ENCODE measurements at regions not wholly inside any gene's neighbourhood (a gene's known extent, or its start where the extent isn't known, plus 50 kb on each side); places are given as distances from the start of the nearest gene placed in this dataset.

- Histone ChIP-seq H3K27me3 (ENCODE audit: control insufficient read depth, insufficient read depth, low read length) (no peaks in the 10 kb centered on the region), H3K4me3 (ENCODE audit: low read length) (no peak overlapping the region), H3K9ac (ENCODE audit: low read length) (no peak overlapping the region), H3K9me3 (ENCODE audit: control insufficient read depth, low read depth, low read length) (no peaks in the 10 kb centered on the region), H3K27ac (ENCODE audit: low read length) (no peak overlapping the region), H3K36me3 (ENCODE audit: control insufficient read depth, low read depth, low read length) (no peaks in the 10 kb centered on the region), H3K4me1 (ENCODE audit: control insufficient read depth, low read depth, low read length) (no peaks in the 10 kb centered on the region)
Observed at GRCh38 chr18:73235491-73235890, 367.7 kb upstream of the NETO1 start.

DNA sequence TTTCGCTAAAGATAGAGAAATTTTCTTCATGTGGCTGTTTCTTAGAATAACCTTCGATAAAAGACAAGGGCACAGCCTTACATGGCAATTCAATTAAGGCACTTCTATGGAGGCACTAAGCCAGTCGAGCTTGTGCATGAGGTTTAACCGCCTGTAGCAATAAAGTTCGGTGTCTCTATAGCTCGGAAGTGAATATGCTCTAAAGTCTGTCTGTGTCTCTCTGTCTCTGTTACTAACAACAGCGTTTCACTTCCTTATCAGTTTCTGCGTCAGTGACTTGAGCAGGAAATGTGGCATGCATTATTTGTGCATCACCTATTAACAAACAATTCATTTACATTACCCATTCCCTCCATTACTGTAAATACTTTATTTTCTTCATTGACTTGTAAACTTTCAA is 365.1 kb upstream of the NETO1 start:
- Histone ChIP-seq H3K9ac (ENCODE audit: low read length) (no peak overlapping the region), H3K27ac (ENCODE audit: low read length) (no peak overlapping the region), H3K9me3 (ENCODE audit: control insufficient read depth, low read depth, low read length) (no peaks in the 10 kb centered on the region), H3K36me3 (ENCODE audit: control insufficient read depth, low read depth, low read length) (no peaks in the 10 kb centered on the region), H3K4me3 (ENCODE audit: low read length) (no peak overlapping the region), H3K4me1 (ENCODE audit: control insufficient read depth, low read depth, low read length) (no peaks in the 10 kb centered on the region), H3K27me3 (ENCODE audit: control insufficient read depth, insufficient read depth, low read length) (no peaks in the 10 kb centered on the region)

- Histone ChIP-seq H3K9ac (ENCODE audit: low read length) (no peak overlapping the region), H3K9me3 (ENCODE audit: control insufficient read depth, low read depth, low read length) (peaks cover 11% of the 10 kb centered on the region), H3K27ac (ENCODE audit: low read length) (no peak overlapping the region), H3K4me3 (ENCODE audit: low read length) (no peak overlapping the region), H3K27me3 (ENCODE audit: control insufficient read depth, insufficient read depth, low read length) (no peaks in the 10 kb centered on the region), H3K36me3 (ENCODE audit: control insufficient read depth, low read depth, low read length) (no peaks in the 10 kb centered on the region), H3K4me1 (ENCODE audit: control insufficient read depth, low read depth, low read length) (no peaks in the 10 kb centered on the region)
Observed at GRCh38 chr18:73220663-73221062, 352.9 kb upstream of the NETO1 start.

DNA sequence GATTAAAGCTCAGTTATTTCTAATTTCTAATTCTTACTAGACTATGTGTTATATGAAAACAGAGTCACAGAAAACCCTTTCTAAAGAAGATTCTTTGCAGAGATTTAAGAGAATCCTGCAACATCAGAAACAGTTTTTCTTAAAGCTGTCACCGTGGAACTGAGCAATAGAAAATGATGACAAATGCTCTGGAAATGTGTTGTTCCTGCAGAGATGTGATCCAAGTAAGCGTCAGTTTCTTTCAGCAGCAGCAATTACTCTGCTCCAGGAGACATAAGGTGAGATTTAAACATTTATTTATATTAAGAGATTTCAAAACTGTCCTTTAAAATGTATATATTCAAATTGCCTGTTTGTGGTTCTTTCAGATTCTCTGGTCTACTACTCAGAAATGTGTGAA is 350.5 kb upstream of the NETO1 start:
- no peaks in the 10 kb centered on the region for H3K36me3 ChIP-seq (ENCODE audit: control insufficient read depth, low read depth, low read length)
- H3K9ac ChIP-seq (ENCODE audit: low read length): no peak overlapping the region
- peaks cover 11% of the 10 kb centered on the region for H3K9me3 ChIP-seq (ENCODE audit: control insufficient read depth, low read depth, low read length)
- no peaks in the 10 kb centered on the region for H3K27me3 ChIP-seq (ENCODE audit: control insufficient read depth, insufficient read depth, low read length)
- no peak overlapping the region for H3K4me3 ChIP-seq (ENCODE audit: low read length)
- no peaks in the 10 kb centered on the region for H3K4me1 ChIP-seq (ENCODE audit: control insufficient read depth, low read depth, low read length)
- no peak overlapping the region for H3K27ac ChIP-seq (ENCODE audit: low read length)

DNA sequence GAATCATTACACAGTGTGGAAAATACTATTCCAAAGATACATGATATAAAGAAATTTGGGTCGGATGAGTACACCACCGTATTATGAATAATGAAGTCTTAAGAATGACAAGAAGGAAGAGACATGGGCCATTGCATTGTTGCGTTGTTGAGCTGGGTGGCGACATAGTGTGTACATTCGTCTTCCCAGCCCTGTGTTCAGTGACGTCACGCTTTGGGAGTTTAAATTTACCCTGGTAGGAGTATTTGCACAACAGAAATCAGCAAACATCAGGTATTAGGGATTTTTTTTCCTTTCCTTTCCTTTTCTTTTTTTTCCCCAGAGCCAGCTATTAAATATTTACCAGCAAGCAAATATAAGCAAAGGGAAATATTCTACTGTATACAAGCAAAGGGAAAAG is 347.2 kb upstream of the NETO1 start:
- H3K9me3 ChIP-seq (ENCODE audit: control insufficient read depth, low read depth, low read length): peaks cover 5% of the 10 kb centered on the region
- no peaks in the 10 kb centered on the region for H3K4me1 ChIP-seq (ENCODE audit: control insufficient read depth, low read depth, low read length)
- H3K36me3 ChIP-seq (ENCODE audit: control insufficient read depth, low read depth, low read length): no peaks in the 10 kb centered on the region
- no peak overlapping the region for H3K27ac ChIP-seq (ENCODE audit: low read length)
- no peak overlapping the region for H3K9ac ChIP-seq (ENCODE audit: low read length)
- no peak overlapping the region for H3K4me3 ChIP-seq (ENCODE audit: low read length)
- no peaks in the 10 kb centered on the region for H3K27me3 ChIP-seq (ENCODE audit: control insufficient read depth, insufficient read depth, low read length)

GRCh38 chr18:73212442-73212841 is 344.7 kb upstream of the NETO1 start:
- H3K27ac ChIP-seq (ENCODE audit: low read length): no peak overlapping the region
- no peaks in the 10 kb centered on the region for H3K36me3 ChIP-seq (ENCODE audit: control insufficient read depth, low read depth, low read length)
- no peaks in the 10 kb centered on the region for H3K4me1 ChIP-seq (ENCODE audit: control insufficient read depth, low read depth, low read length)
- no peaks in the 10 kb centered on the region for H3K27me3 ChIP-seq (ENCODE audit: control insufficient read depth, insufficient read depth, low read length)
- no peak overlapping the region for H3K4me3 ChIP-seq (ENCODE audit: low read length)
- H3K9ac ChIP-seq (ENCODE audit: low read length): no peak overlapping the region
- H3K9me3 ChIP-seq (ENCODE audit: control insufficient read depth, low read depth, low read length): no peaks in the 10 kb centered on the region

- Histone ChIP-seq H3K9ac (ENCODE audit: low read length) (no peak overlapping the region), H3K36me3 (ENCODE audit: control insufficient read depth, low read depth, low read length) (no peaks in the 10 kb centered on the region), H3K27ac (ENCODE audit: low read length) (no peak overlapping the region), H3K9me3 (ENCODE audit: control insufficient read depth, low read depth, low read length) (no peaks in the 10 kb centered on the region), H3K4me1 (ENCODE audit: control insufficient read depth, low read depth, low read length) (no peaks in the 10 kb centered on the region), H3K27me3 (ENCODE audit: control insufficient read depth, insufficient read depth, low read length) (no peaks in the 10 kb centered on the region), H3K4me3 (ENCODE audit: low read length) (no peak overlapping the region)
Observed at GRCh38 chr18:73201940-73202339, 334.2 kb upstream of the NETO1 start.

GRCh38 chr18:73199151-73199550 is 331.4 kb upstream of the NETO1 start:
- H3K4me1 ChIP-seq (ENCODE audit: control insufficient read depth, low read depth, low read length): no peaks in the 10 kb centered on the region
- no peak overlapping the region for H3K9ac ChIP-seq (ENCODE audit: low read length)
- H3K36me3 ChIP-seq (ENCODE audit: control insufficient read depth, low read depth, low read length): no peaks in the 10 kb centered on the region
- H3K9me3 ChIP-seq (ENCODE audit: control insufficient read depth, low read depth, low read length): no peaks in the 10 kb centered on the region
- no peak overlapping the region for H3K27ac ChIP-seq (ENCODE audit: low read length)
- no peak overlapping the region for H3K4me3 ChIP-seq (ENCODE audit: low read length)
- no peaks in the 10 kb centered on the region for H3K27me3 ChIP-seq (ENCODE audit: control insufficient read depth, insufficient read depth, low read length)

GRCh38 chr18:73189718-73190117 is 321.9 kb upstream of the NETO1 start:
- Histone ChIP-seq H3K9ac (ENCODE audit: low read length) (no peak overlapping the region), H3K27ac (ENCODE audit: low read length) (no peak overlapping the region), H3K9me3 (ENCODE audit: control insufficient read depth, low read depth, low read length) (peaks cover 3% of the 10 kb centered on the region), H3K36me3 (ENCODE audit: control insufficient read depth, low read depth, low read length) (no peaks in the 10 kb centered on the region), H3K4me3 (ENCODE audit: low read length) (no peak overlapping the region), H3K4me1 (ENCODE audit: control insufficient read depth, low read depth, low read length) (no peaks in the 10 kb centered on the region), H3K27me3 (ENCODE audit: control insufficient read depth, insufficient read depth, low read length) (no peaks in the 10 kb centered on the region)

- no peaks in the 10 kb centered on the region for H3K36me3 ChIP-seq (ENCODE audit: control insufficient read depth, low read depth, low read length)
- H3K4me1 ChIP-seq (ENCODE audit: control insufficient read depth, low read depth, low read length): no peaks in the 10 kb centered on the region
- H3K9me3 ChIP-seq (ENCODE audit: control insufficient read depth, low read depth, low read length): no peaks in the 10 kb centered on the region
- H3K4me3 ChIP-seq (ENCODE audit: low read length): no peak overlapping the region
- H3K27me3 ChIP-seq (ENCODE audit: control insufficient read depth, insufficient read depth, low read length): no peaks in the 10 kb centered on the region
- no peak overlapping the region for H3K9ac ChIP-seq (ENCODE audit: low read length)
- H3K27ac ChIP-seq (ENCODE audit: low read length): no peak overlapping the region
Observed at GRCh38 chr18:73168236-73168635, 300.4 kb upstream of the NETO1 start.

- Histone ChIP-seq H3K4me1 (ENCODE audit: control insufficient read depth, low read depth, low read length) (no peaks in the 10 kb centered on the region), H3K27ac (ENCODE audit: low read length) (no peak overlapping the region), H3K27me3 (ENCODE audit: control insufficient read depth, insufficient read depth, low read length) (no peaks in the 10 kb centered on the region), H3K36me3 (ENCODE audit: control insufficient read depth, low read depth, low read length) (no peaks in the 10 kb centered on the region), H3K9me3 (ENCODE audit: control insufficient read depth, low read depth, low read length) (no peaks in the 10 kb centered on the region), H3K9ac (ENCODE audit: low read length) (no peak overlapping the region), H3K4me3 (ENCODE audit: low read length) (no peak overlapping the region)
Observed at GRCh38 chr18:73164430-73164829, 296.6 kb upstream of the NETO1 start.

DNA sequence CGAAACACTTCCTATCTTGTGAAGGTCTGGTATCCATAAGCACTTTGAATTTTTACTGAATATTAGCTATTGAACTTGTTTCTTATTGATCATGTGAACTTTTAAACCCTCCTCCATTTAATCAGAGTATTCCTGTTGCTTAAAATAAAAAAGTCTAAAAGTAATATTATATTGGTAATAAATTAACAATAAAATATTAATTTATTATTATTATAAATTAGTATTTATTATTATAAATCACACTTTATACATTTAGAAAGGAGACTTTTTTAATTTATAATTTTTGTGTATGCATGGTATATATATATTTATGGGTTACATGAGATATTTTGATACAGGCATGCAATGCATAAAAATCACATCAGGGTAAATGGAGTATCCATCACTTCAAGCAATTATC is 295.4 kb upstream of the NETO1 start:
- Histone ChIP-seq H3K9me3 (ENCODE audit: control insufficient read depth, low read depth, low read length) (no peaks in the 10 kb centered on the region), H3K4me1 (ENCODE audit: control insufficient read depth, low read depth, low read length) (no peaks in the 10 kb centered on the region), H3K27ac (ENCODE audit: low read length) (no peak overlapping the region), H3K27me3 (ENCODE audit: control insufficient read depth, insufficient read depth, low read length) (no peaks in the 10 kb centered on the region), H3K9ac (ENCODE audit: low read length) (no peak overlapping the region), H3K36me3 (ENCODE audit: control insufficient read depth, low read depth, low read length) (no peaks in the 10 kb centered on the region), H3K4me3 (ENCODE audit: low read length) (no peak overlapping the region)
